ENCODE measurements at regions not wholly inside any gene's neighbourhood (a gene's known extent, or its start where the extent isn't known, plus 50 kb on each side); places are given as distances from the start of the nearest gene placed in this dataset.

- no peak for DNase-seq
- intact Hi-C loops (cut with micrococcal nuclease): no loop called here
- H4K20me1 ChIP-seq (ENCODE audit: insufficient read depth, low read length): no peaks in the 10 kb centered on the region
- no peak overlapping the region for H3K4me2 ChIP-seq (replicated peaks; ENCODE audit: extremely low read depth, low read length, poor library complexity, severe bottlenecking)
- Mint-ChIP-seq H3K27ac (no peak overlapping the region), H3K9me3 (peaks cover 0 to 1% (median 0%) of the 10 kb centered on the region in 7 donors), H3K27me3 (ENCODE audit: low read depth in 3 of 3) (peaks cover 0 to 2% (median 2%) of the 10 kb centered on the region in 3 donors), H3K4me1 (no peaks in the 10 kb centered on the region), H3K36me3 (no peaks in the 10 kb centered on the region), H3K4me3 (no peak overlapping the region)
- H2AFZ ChIP-seq (ENCODE audit: insufficient read depth, low read depth, low read length, poor library complexity, severe bottlenecking): no peak overlapping the region
- no peaks in the 10 kb centered on the region for H3K27me3 ChIP-seq (ENCODE audit: control insufficient read depth in 2 of 2, insufficient read depth in 2 of 2, low read length in 2 of 2)
- no peaks in the 10 kb centered on the region for H3K79me2 ChIP-seq (ENCODE audit: insufficient read depth, low read length)
- H3K4me1 ChIP-seq (ENCODE audit: control insufficient read depth in 1 of 2, insufficient read depth in 2 of 2, low read length in 2 of 2): no peaks in the 10 kb centered on the region
- H3K36me3 ChIP-seq (replicated peaks in 1 of 2; ENCODE audit: control insufficient read depth in 1 of 2, insufficient read depth in 2 of 2, low read length in 2 of 2): no peaks in the 10 kb centered on the region
- H3K4me3 ChIP-seq (replicated peaks in 1 of 3; ENCODE audit: low read depth in 2 of 3, low read length in 3 of 3): no peak overlapping the region
- no peak for TF ChIP-seq CTCF (IDR thresholded peaks at IDR 0.05)
- H3K27ac ChIP-seq (ENCODE audit: low read depth in 1 of 2, low read length in 2 of 2): no peak overlapping the region
- no peaks in the 10 kb centered on the region for H3K9me3 ChIP-seq (replicated peaks in 1 of 2; ENCODE audit: control insufficient read depth in 1 of 2, insufficient read depth in 1 of 2, low read length in 2 of 2)
- H3K9ac ChIP-seq (ENCODE audit: insufficient read depth, low read length, poor library complexity, severe bottlenecking): no peak overlapping the region
- no CpG with 5 or more reads among the region's 1 CpG for WGBS (ENCODE audit: insufficient coverage)
Measured at GRCh38 chr11:42774567-42774966, 537.2 kb upstream of the API5 start.

- Histone ChIP-seq H3K79me2 (ENCODE audit: insufficient read depth, low read length) (no peaks in the 10 kb centered on the region), H3K9ac (ENCODE audit: insufficient read depth, low read length, poor library complexity, severe bottlenecking) (no peak overlapping the region), H4K20me1 (ENCODE audit: insufficient read depth, low read length) (no peaks in the 10 kb centered on the region), H3K27ac (ENCODE audit: low read depth in 1 of 2, low read length in 2 of 2) (no peak overlapping the region), H3K4me3 (replicated peaks in 1 of 3; ENCODE audit: low read depth in 2 of 3, low read length in 3 of 3) (no peak overlapping the region), H3K9me3 (replicated peaks in 1 of 2; ENCODE audit: control insufficient read depth in 1 of 2, insufficient read depth in 1 of 2, low read length in 2 of 2) (no peaks in the 10 kb centered on the region), H3K4me1 (ENCODE audit: control insufficient read depth in 1 of 2, insufficient read depth in 2 of 2, low read length in 2 of 2) (no peaks in the 10 kb centered on the region), H3K4me2 (replicated peaks; ENCODE audit: extremely low read depth, low read length, poor library complexity, severe bottlenecking) (no peak overlapping the region), H2AFZ (ENCODE audit: insufficient read depth, low read depth, low read length, poor library complexity, severe bottlenecking) (no peak overlapping the region), H3K27me3 (ENCODE audit: control insufficient read depth in 2 of 2, insufficient read depth in 2 of 2, low read length in 2 of 2) (no peaks in the 10 kb centered on the region), H3K36me3 (replicated peaks in 1 of 2; ENCODE audit: control insufficient read depth in 1 of 2, insufficient read depth in 2 of 2, low read length in 2 of 2) (no peaks in the 10 kb centered on the region)
- TF ChIP-seq CTCF (IDR thresholded peaks at IDR 0.05): no peak
- peaks cover 0 to 1% (median 0%) of the 10 kb centered on the region in 7 donors for H3K9me3 Mint-ChIP-seq
- H3K27ac Mint-ChIP-seq: no peak overlapping the region
- no peaks in the 10 kb centered on the region for H3K36me3 Mint-ChIP-seq
- no peaks in the 10 kb centered on the region for H3K4me1 Mint-ChIP-seq
- no peak for DNase-seq
- peaks cover 0 to 2% (median 0%) of the 10 kb centered on the region in 3 donors for H3K27me3 Mint-ChIP-seq (ENCODE audit: low read depth in 3 of 3)
- WGBS (ENCODE audit: insufficient coverage): no CpG with 5 or more reads among the region's 4 CpGs
- intact Hi-C loops (cut with micrococcal nuclease): no loop called here
- H3K4me3 Mint-ChIP-seq: no peak overlapping the region
Measured at GRCh38 chr11:42777776-42778175, 534.0 kb upstream of the API5 start.
